HEK293T (cell line): ENCODE measurements at regions not wholly inside any gene's neighbourhood (a gene's known extent, or its start where the extent isn't known, plus 50 kb on each side); places are given as distances from the start of the nearest gene placed in this dataset.

Experiments used
- CTCF ChIA-PET: fragments of 350-600 bp; formaldehyde crosslinking; extraction: SDS; loops from one replicate; lab custom pipeline; 2021; ENCODE audit warnings: antibody characterized with exemption, inconsistent platforms; lab: Yijun Ruan, JAX
- POLR2A ChIA-PET: fragments of 350-600 bp; formaldehyde crosslinking; extraction: SDS; loops from one replicate; lab custom pipeline; 2020; ENCODE audit warnings: antibody characterized with exemption, inconsistent platforms; lab: Yijun Ruan, JAX
- DNase-seq: peaks from one replicate; pipeline ENCODE4 v3.0.0; 2012; ENCODE audit warnings: mixed read lengths; ENCODE audit errors: extremely low spot score
- ARNT ChIP-seq: fragments of 450-650 bp; IDR thresholded peaks from 2 replicates; pipeline ENCODE4 v1.6.1; 2017; ENCODE audit warnings: mild to moderate bottlenecking
- BHLHE40 ChIP-seq: fragments of 450-650 bp; IDR thresholded peaks from 2 replicates; pipeline ENCODE4 v1.6.1; 2016; ENCODE audit warnings: mild to moderate bottlenecking, moderate library complexity, borderline replicate concordance
- CTBP1 ChIP-seq: fragments of 450-650 bp; IDR thresholded peaks from 2 replicates; pipeline ENCODE4 v1.6.1; 2016; ENCODE audit warnings: borderline replicate concordance
- ELF4 ChIP-seq: fragments of 450-650 bp; IDR thresholded peaks from 2 replicates; pipeline ENCODE4 v1.6.1; 2017; ENCODE audit warnings: antibody characterized with exemption
- FOXA1 ChIP-seq: fragments of 450-650 bp; IDR thresholded peaks from 2 replicates; pipeline ENCODE4 v1.6.1; 2016; ENCODE audit warnings: mild to moderate bottlenecking
- FOXK2 ChIP-seq: fragments of 450-650 bp; IDR thresholded peaks from 2 replicates; pipeline ENCODE4 v1.6.1; 2016; ENCODE audit warnings: mild to moderate bottlenecking
- FOXM1 ChIP-seq: fragments of 450-650 bp; IDR thresholded peaks from 2 replicates; pipeline ENCODE4 v1.6.1; 2017; ENCODE audit warnings: mild to moderate bottlenecking, borderline replicate concordance
- HDGF ChIP-seq: fragments of 450-650 bp; IDR thresholded peaks from 2 replicates; pipeline ENCODE4 v1.6.1; 2017; ENCODE audit warnings: antibody characterized with exemption, borderline replicate concordance
- L3MBTL2 ChIP-seq: fragments of 450-650 bp; conservative IDR thresholded peaks from 2 replicates; pipeline ENCODE4 v1.6.1; 2016; ENCODE audit warnings: mild to moderate bottlenecking
- LEF1 ChIP-seq: fragments of 450-650 bp; IDR thresholded peaks from 2 replicates; pipeline ENCODE4 v1.6.1; 2017; ENCODE audit warnings: mild to moderate bottlenecking, borderline replicate concordance
- NFRKB ChIP-seq: fragments of 450-650 bp; IDR thresholded peaks from 2 replicates; pipeline ENCODE4 v1.6.1; 2016; ENCODE audit warnings: mild to moderate bottlenecking, moderate library complexity
- SP1 ChIP-seq: fragments of 450-650 bp; IDR thresholded peaks from 2 replicates; pipeline ENCODE4 v1.6.1; 2017
- SUZ12 ChIP-seq: fragments of 450-650 bp; IDR thresholded peaks from 2 replicates; pipeline ENCODE4 v1.6.1; 2016; ENCODE audit warnings: mild to moderate bottlenecking
- TARDBP ChIP-seq: fragments of 450-650 bp; IDR thresholded peaks from 2 replicates; pipeline ENCODE4 v1.6.1; 2016
- TF ChIP-seq, protein P1 (sequence below): fragments of 450-650 bp; IDR thresholded peaks from 2 replicates; pipeline ENCODE4 v1.6.1; 2016

DNA sequence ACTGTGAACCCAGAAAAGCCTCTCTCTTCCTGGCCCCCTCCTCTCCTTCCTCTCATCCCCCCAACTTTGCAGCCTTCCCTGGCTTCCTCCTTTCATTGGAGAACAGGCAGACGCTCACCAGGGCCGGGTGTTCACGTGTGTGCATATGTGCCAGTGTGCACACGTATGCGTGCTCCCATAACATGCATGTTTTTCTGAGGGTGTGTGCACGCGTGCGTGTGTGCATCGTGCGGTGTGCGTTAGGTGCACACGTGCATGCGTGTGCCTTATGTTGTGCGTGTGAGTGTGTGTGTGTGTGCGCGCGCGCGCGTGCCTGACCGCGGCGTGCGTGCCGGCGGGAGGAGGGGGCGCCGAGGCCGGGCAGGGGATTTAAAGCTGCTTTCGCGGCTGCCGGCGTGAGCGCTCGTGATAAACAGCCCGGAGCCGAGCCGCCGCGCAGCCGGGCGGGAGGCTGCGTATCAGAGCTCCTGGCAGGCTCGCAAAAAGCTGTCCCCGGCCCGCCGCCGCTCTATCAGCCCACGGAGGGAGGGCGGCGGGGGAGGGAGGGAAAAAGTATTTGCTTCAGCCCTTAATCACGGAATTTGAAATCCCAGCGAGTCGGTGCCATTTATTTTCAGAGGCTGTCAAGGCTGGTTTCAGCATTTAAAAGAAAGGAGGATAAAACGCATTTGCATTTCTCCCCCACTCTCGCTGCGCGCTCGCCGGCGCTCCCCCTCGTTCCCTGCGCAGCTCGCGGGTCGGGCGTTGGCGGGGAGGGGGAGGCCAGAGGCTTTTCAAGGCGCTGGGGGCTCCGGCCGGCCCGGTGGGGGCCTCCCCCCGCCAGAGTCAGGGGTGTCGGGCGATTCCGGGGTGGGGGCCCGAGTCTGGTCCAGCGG lies 183.9 kb downstream of the C9orf50 start:
- peak; percentile 53 for DNase-seq
- POLR2A ChIA-PET, result interaction anchor here (0.7 to 0.9 kb wide), 2 partner anchors 22 to 259 kb away, joined by 3 to 4 read pairs; partner anchors contain the start of gene IER5L
- TF ChIP-seq SUZ12 (no peak), NFRKB (no peak), ARNT (no peak), FOXK2 (no peak)
- CTCF ChIA-PET, result no interaction called here

DNA sequence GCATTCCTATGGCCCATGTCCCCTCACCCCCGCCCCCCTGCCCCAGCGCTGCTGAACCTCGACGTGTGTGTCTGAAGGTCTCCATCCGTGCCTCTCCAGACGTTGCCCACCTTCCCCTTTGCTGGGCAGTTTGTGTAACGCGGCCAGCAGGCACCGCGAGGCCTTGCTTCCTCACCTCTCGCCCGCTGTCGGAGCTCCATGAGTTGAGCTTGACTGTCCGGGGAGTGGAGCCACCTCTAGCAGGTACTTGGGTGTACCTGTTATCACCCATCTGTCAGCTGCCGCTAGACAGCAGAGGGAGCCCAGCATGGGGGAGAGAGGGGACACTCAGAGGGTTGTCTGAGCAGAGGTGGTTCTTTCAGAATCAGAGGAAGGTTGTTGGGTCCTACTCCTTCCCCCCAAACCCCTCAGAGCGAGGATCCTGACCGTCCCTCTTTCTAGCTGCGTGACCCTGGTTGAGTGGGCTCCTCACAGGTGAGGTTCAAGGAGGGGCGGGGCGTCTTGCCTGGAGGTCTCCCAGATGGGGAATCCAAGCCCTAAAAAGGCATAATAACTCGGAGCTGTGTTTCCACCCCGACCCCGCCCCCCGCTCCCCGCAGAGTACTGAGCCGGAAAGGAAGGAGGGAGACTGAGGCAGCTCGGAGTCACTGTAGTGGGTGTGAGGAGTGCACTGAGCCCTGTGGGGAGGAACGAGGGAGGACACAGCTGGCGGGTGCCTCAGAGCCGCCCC lies 184.7 kb downstream of the C9orf50 start:
- no peak for TF ChIP-seq FOXK2
- TF ChIP-seq LEF1, result no peak
- POLR2A ChIA-PET, result no interaction called here
- CTCF ChIA-PET, result no interaction called here
- DNase-seq, result no peak

DNA sequence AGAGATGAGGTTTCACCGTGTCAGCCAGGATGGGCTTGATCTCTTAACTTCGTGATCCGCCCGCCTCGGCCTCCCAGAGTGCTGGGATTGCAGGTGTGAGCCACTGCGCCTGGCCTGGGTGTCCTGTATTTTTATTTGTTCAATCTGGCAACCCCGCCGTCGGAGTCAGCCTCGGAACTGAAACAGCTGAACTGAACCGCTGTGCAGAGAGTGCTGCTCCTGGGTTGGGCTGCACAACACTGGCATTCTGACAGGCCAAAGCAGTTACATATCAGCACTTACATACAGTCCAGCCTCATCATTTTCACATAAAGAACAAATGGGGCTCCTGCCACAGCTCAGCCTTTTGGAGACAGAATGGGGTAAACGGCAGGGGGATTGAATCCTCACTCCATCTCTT lies 185.6 kb downstream of the C9orf50 start:
- POLR2A ChIA-PET, result no interaction called here

DNA sequence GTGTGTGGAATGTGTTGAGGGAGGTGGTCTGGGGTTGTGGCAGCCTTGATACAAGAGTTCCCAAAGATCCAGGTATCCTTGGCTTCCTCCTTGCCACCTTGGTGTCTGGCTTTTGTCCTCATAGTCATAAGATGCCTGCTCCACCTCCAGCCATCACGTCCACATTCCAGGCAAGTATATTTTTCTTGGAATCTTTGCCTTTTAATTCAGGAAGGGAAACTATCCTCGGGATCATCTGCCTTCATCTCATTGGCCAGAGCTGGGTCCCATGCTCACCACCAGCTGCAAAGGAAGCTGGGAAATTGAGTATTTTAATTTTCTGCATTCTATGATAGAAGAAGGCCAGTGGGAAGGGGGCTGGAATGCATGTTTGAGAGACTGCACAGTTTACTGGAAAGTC lies 186.7 kb downstream of the C9orf50 start:
- DNase-seq, result no peak
- ChIA-PET POLR2A (no interaction called here), CTCF (no interaction called here)
- TF ChIP-seq FOXA1, result no peak
- no peak for TF ChIP-seq CTBP1
- TF ChIP-seq LEF1, result no peak
- TF ChIP-seq SUZ12, result no peak
- TF ChIP-seq SP1, result no peak
- TF ChIP-seq FOXM1, result no peak
- TF ChIP-seq, protein P1, sequence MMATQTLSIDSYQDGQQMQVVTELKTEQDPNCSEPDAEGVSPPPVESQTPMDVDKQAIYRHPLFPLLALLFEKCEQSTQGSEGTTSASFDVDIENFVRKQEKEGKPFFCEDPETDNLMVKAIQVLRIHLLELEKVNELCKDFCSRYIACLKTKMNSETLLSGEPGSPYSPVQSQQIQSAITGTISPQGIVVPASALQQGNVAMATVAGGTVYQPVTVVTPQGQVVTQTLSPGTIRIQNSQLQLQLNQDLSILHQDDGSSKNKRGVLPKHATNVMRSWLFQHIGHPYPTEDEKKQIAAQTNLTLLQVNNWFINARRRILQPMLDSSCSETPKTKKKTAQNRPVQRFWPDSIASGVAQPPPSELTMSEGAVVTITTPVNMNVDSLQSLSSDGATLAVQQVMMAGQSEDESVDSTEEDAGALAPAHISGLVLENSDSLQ, result no peak
- TF ChIP-seq NFRKB, result no peak
- TF ChIP-seq BHLHE40, result no peak
- no peak for TF ChIP-seq L3MBTL2
- no peak for TF ChIP-seq ELF4
- no peak for TF ChIP-seq TARDBP
- TF ChIP-seq FOXK2, result no peak

More for the DNA sequence above, 185.6 kb downstream of the C9orf50 start:
- no peak for DNase-seq
- CTCF ChIA-PET, result no interaction called here
- TF ChIP-seq L3MBTL2 (no peak), LEF1 (no peak), ARNT (no peak), SP1 (no peak), HDGF (no peak), SUZ12 (no peak), FOXA1 (no peak), TARDBP (no peak), CTBP1 (no peak), FOXM1 (no peak), ELF4 (no peak), FOXK2 (no peak)
- TF ChIP-seq, protein P1, result no peak

DNA sequence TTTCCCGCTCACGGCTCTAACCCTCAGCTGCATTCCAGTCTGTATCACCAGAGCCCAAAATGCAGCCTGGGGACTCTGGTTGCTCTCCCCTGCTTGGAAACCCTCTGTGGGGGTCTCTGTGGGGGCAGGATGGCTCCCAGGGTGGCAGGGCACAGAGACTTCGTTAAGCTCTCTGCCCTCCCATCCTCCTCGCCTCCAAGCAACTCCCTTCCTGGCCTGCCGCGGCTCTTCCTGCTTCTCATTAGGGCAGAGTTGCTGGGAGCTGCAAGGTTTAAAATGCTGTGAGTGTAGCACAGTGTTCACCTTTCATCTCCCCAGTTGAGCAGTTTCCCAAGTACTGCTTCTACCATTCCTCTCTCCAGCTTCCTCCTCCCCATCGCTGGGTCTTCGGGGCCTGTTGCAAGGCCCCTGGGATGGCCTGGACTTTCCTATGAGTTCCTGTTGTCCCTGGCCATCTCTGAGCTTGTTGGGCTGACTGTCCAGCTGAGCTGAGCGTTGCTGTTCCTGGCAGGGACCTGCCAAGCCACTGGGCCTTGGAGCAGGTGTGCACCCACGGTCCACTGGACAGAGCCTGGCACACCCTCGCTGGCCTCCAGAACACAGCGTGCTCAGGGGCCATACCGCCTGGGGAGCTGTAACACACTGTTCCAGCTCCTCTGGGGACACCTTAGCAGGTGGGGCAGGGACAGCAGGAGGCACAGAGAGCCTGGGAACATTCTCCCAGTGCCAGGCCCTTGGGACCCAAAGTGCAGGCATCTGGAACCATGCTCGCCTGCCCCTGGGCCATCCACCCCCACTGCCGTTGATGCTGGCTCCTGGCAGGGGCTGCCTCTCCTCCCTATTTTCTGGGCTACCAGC lies 188.4 kb downstream of the C9orf50 start:
- POLR2A ChIA-PET, result interaction anchor here (2.0 kb wide), 1 partner anchor 27 kb away, joined by 6 read pairs; no protein-coding TSS in a partner anchor
- TF ChIP-seq FOXA1 (no peak), LEF1 (no peak), CTBP1 (no peak), ARNT (no peak), L3MBTL2 (no peak), FOXM1 (no peak), ELF4 (no peak), SP1 (no peak), FOXK2 (no peak), SUZ12 (no peak)
- TF ChIP-seq, protein P1, result no peak
- no peak for DNase-seq
- CTCF ChIA-PET, result interaction anchor here (0.6 kb wide), 1 partner anchor 9 kb away, joined by 3 read pairs; no protein-coding TSS in a partner anchor
